ENCODE measurements at regions not wholly inside any gene's neighbourhood (a gene's known extent, or its start where the extent isn't known, plus 50 kb on each side); places are given as distances from the start of the nearest gene placed in this dataset.

GRCh38 chr2:48043746-48044145, 137.4 kb upstream of the FBXO11 start:
- Histone ChIP-seq H3K9me3 (ENCODE audit: low read depth) (no peaks in the 10 kb centered on the region), H3K36me3 (no peaks in the 10 kb centered on the region), H3K27me3 (no peaks in the 10 kb centered on the region), H3K4me3 (no peak overlapping the region), H3K27ac (peak overlapping the region; percentile 12), H3K4me1 (ENCODE audit: low read depth) (no peaks in the 10 kb centered on the region)
- no peak for DNase-seq (ENCODE audit: low read depth in 1 of 2, low spot score in 1 of 2)
- TF ChIP-seq CTCF (IDR thresholded peaks at IDR 0.05; ENCODE audit: low read depth, low read length) = no peak

GRCh38 chr2:48045613-48046012, 139.3 kb upstream of the FBXO11 start:
- H3K4me3 ChIP-seq = no peak overlapping the region
- no peak for DNase-seq (ENCODE audit: low read depth in 1 of 2, low spot score in 1 of 2)
- no peaks in the 10 kb centered on the region for H3K4me1 ChIP-seq (ENCODE audit: low read depth)
- H3K27ac ChIP-seq = no peak overlapping the region
- no peaks in the 10 kb centered on the region for H3K9me3 ChIP-seq (ENCODE audit: low read depth)
- no peaks in the 10 kb centered on the region for H3K36me3 ChIP-seq
- TF ChIP-seq CTCF (IDR thresholded peaks at IDR 0.05; ENCODE audit: low read depth, low read length) = no peak
- H3K27me3 ChIP-seq = no peaks in the 10 kb centered on the region

- Histone ChIP-seq H3K4me3 (no peak overlapping the region), H3K4me1 (ENCODE audit: low read depth) (no peaks in the 10 kb centered on the region), H3K36me3 (no peaks in the 10 kb centered on the region), H3K27ac (no peak overlapping the region), H3K9me3 (ENCODE audit: low read depth) (no peaks in the 10 kb centered on the region), H3K27me3 (no peaks in the 10 kb centered on the region)
- no peak for TF ChIP-seq CTCF (IDR thresholded peaks at IDR 0.05; ENCODE audit: low read depth, low read length)
- peak in 1 of 2 donors; percentile 6 for DNase-seq (ENCODE audit: low read depth in 1 of 2, low spot score in 1 of 2)
These were observed 142.3 kb upstream of the FBXO11 start for GRCh38 chr2:48048476-48049171.

GRCh38 chr2:48049371-48049770, 143.1 kb upstream of the FBXO11 start:
- Histone ChIP-seq H3K4me1 (ENCODE audit: low read depth) (no peaks in the 10 kb centered on the region), H3K36me3 (no peaks in the 10 kb centered on the region), H3K4me3 (no peak overlapping the region), H3K27me3 (no peaks in the 10 kb centered on the region), H3K27ac (no peak overlapping the region), H3K9me3 (ENCODE audit: low read depth) (no peaks in the 10 kb centered on the region)
- no peak for DNase-seq (ENCODE audit: low read depth in 1 of 2, low spot score in 1 of 2)
- no peak for TF ChIP-seq CTCF (IDR thresholded peaks at IDR 0.05; ENCODE audit: low read depth, low read length)

- H3K9me3 ChIP-seq (ENCODE audit: low read depth) = no peaks in the 10 kb centered on the region
- H3K36me3 ChIP-seq = no peaks in the 10 kb centered on the region
- H3K27me3 ChIP-seq = no peaks in the 10 kb centered on the region
- H3K4me3 ChIP-seq = no peak overlapping the region
- no peaks in the 10 kb centered on the region for H3K4me1 ChIP-seq (ENCODE audit: low read depth)
- no peak overlapping the region for H3K27ac ChIP-seq
- DNase-seq (ENCODE audit: low read depth in 1 of 2, low spot score in 1 of 2) = no peak
- TF ChIP-seq CTCF (IDR thresholded peaks at IDR 0.05; ENCODE audit: low read depth, low read length) = no peak
These were observed 144.4 kb upstream of the FBXO11 start for GRCh38 chr2:48050711-48051110.

Measured in cardiac muscle cell (in vitro differentiated cells and primary cell).